H9 (cell line): ENCODE measurements at regions not wholly inside any gene's neighbourhood (a gene's known extent, or its start where the extent isn't known, plus 50 kb on each side); places are given as distances from the start of the nearest gene placed in this dataset.

Source experiments
- DNase-seq: peaks from one replicate; pipeline ENCODE4 v3.0.0-alpha.2; 2017
- H2AFZ ChIP-seq: one replicate; pipeline ENCODE4 v1.6.1; 2013; ENCODE audit warnings: mild to moderate bottlenecking, low read length, control low read depth, moderate library complexity
- H2AK5ac ChIP-seq: 2 replicates; pipeline ENCODE4 v1.6.1; 2013; ENCODE audit warnings: low read length, control low read depth, mixed read lengths; ENCODE audit not compliant: insufficient read length
- H2BK120ac ChIP-seq: one replicate; pipeline ENCODE4 v1.6.1; 2013; ENCODE audit warnings: low read depth, mild to moderate bottlenecking, low read length, control low read depth, inconsistent platforms; ENCODE audit not compliant: poor library complexity, severe bottlenecking
- H2BK12ac ChIP-seq: 2 replicates; pipeline ENCODE4 v1.6.1; 2013; ENCODE audit warnings: low read length, control low read depth, mixed read lengths, low read depth; ENCODE audit not compliant: insufficient read length
- H2BK15ac ChIP-seq: 2 replicates; pipeline ENCODE4 v1.6.1; 2013; ENCODE audit warnings: low read depth, low read length, control low read depth
- H2BK20ac ChIP-seq: one replicate; pipeline ENCODE4 v1.6.1; 2013; ENCODE audit warnings: low read depth, mild to moderate bottlenecking, low read length, control low read depth, inconsistent platforms; ENCODE audit not compliant: poor library complexity, severe bottlenecking
- H2BK5ac ChIP-seq: 2 replicates; pipeline ENCODE4 v1.6.1; 2013; ENCODE audit warnings: low read length, control low read depth, mixed read lengths; ENCODE audit not compliant: insufficient read length
- H3K14ac ChIP-seq: 2 replicates; pipeline ENCODE4 v1.6.1; 2013; ENCODE audit warnings: low read length, control low read depth; ENCODE audit not compliant: insufficient read depth
- H3K18ac ChIP-seq: 2 replicates; pipeline ENCODE4 v1.6.1; 2013; ENCODE audit warnings: low read depth, mild to moderate bottlenecking, mixed read lengths, low read length, control low read depth; ENCODE audit not compliant: insufficient read length
- H3K23ac ChIP-seq: 2 replicates; pipeline ENCODE4 v1.6.1; 2013; ENCODE audit warnings: low read length, control low read depth, mixed read lengths, low read depth; ENCODE audit not compliant: insufficient read length
- H3K23me2 ChIP-seq: 2 replicates; pipeline ENCODE4 v1.6.1; 2013; ENCODE audit warnings: low read depth, mild to moderate bottlenecking, mixed read lengths, low read length, control low read depth; ENCODE audit not compliant: insufficient read length, poor library complexity, severe bottlenecking
- H3K27ac ChIP-seq: 2 replicates; pipeline ENCODE4 v1.5.1; 2013; ENCODE audit warnings: low read length, control low read depth, mixed read lengths, low read depth; ENCODE audit not compliant: insufficient read length
- H3K27me3 ChIP-seq: 2 replicates; pipeline ENCODE4 v1.6.1; 2013; ENCODE audit warnings: low read length, control low read depth, inconsistent platforms; ENCODE audit not compliant: insufficient read depth
- H3K4ac ChIP-seq: 2 replicates; pipeline ENCODE4 v1.6.1; 2013; ENCODE audit warnings: low read depth, mild to moderate bottlenecking, control low read depth, inconsistent platforms, low read length, moderate library complexity
- H3K4me1 ChIP-seq: 2 replicates; pipeline ENCODE4 v1.6.1; 2013; ENCODE audit warnings: low read length, control low read depth, inconsistent platforms; ENCODE audit not compliant: insufficient read depth
- H3K4me2 ChIP-seq: 2 replicates; pipeline ENCODE4 v1.6.1; 2013; ENCODE audit warnings: low read length, control low read depth, mixed read lengths; ENCODE audit not compliant: insufficient read length, insufficient read depth
- H3K56ac ChIP-seq: 2 replicates; pipeline ENCODE4 v1.6.1; 2013; ENCODE audit warnings: low read depth, mild to moderate bottlenecking, mixed read lengths, low read length, control low read depth; ENCODE audit not compliant: insufficient read length
- H3K79me1 ChIP-seq: 2 replicates; pipeline ENCODE4 v1.6.1; 2013; ENCODE audit warnings: low read depth, mild to moderate bottlenecking, moderate library complexity, low read length, control low read depth, inconsistent platforms; ENCODE audit not compliant: insufficient read depth, poor library complexity, severe bottlenecking
- H3K79me2 ChIP-seq: 2 replicates; pipeline ENCODE4 v1.6.1; 2013; ENCODE audit warnings: low read length, control low read depth, inconsistent platforms; ENCODE audit not compliant: insufficient read depth
- H3K9ac ChIP-seq: 2 replicates; pipeline ENCODE4 v1.6.1; 2013; ENCODE audit warnings: low read length, control low read depth, mixed read lengths; ENCODE audit not compliant: insufficient read length; ENCODE audit errors: extremely low read depth
- H3K9me3 ChIP-seq: one replicate; pipeline ENCODE4 v1.6.1; 2013; ENCODE audit warnings: low read depth, low read length, inconsistent platforms; ENCODE audit not compliant: control insufficient read depth
- H3T11ph ChIP-seq: one replicate; pipeline ENCODE4 v1.6.1; 2013; ENCODE audit warnings: mild to moderate bottlenecking, low read length, control low read depth, inconsistent platforms
- H4K20me1 ChIP-seq: one replicate; pipeline ENCODE4 v1.6.1; 2013; ENCODE audit not compliant: control insufficient read depth, insufficient read length, insufficient read depth
- H4K5ac ChIP-seq: 2 replicates; pipeline ENCODE4 v1.6.1; 2013; ENCODE audit warnings: low read depth, mild to moderate bottlenecking, mixed read lengths, low read length, control low read depth; ENCODE audit not compliant: insufficient read length
- H4K8ac ChIP-seq: replicated peaks from 2 replicates; pipeline ENCODE4 v1.6.1; 2013; ENCODE audit warnings: low read length, control low read depth, mixed read lengths, low read depth; ENCODE audit not compliant: insufficient read length
- H4K91ac ChIP-seq: 2 replicates; pipeline ENCODE4 v1.6.1; 2013; ENCODE audit warnings: low read depth, mild to moderate bottlenecking, moderate library complexity, mixed read lengths, low read length, control low read depth; ENCODE audit not compliant: insufficient read length
- H3K27ac Mint-ChIP-seq, 3 experiments: 2 replicates in 2 of 3; 3 replicates in 1 of 3; pipeline ENCODE4 v1.8.0; 2020 to 2021; ENCODE audit warnings: mixed read lengths in 3 of 3, mild to moderate bottlenecking in 1 of 3, moderate library complexity in 1 of 3
- H3K27me3 Mint-ChIP-seq: 2 replicates; pipeline ENCODE4 v1.8.0; 2021; ENCODE audit warnings: low read depth, mild to moderate bottlenecking, moderate library complexity, mixed read lengths
- H3K36me3 Mint-ChIP-seq, 3 experiments: 2 replicates in 2 of 3; 3 replicates in 1 of 3; pipeline ENCODE4 v1.8.0; 2020 to 2021; ENCODE audit warnings: low read depth in 3 of 3, mixed read lengths in 3 of 3; ENCODE audit not compliant: insufficient read depth in 1 of 3
- H3K4me1 Mint-ChIP-seq, 2 experiments: 2 replicates each; pipeline ENCODE4 v1.8.0; 2020; ENCODE audit warnings: mixed read lengths in 2 of 2
- H3K4me3 Mint-ChIP-seq, 2 experiments: 2 replicates in 1 of 2; 3 replicates in 1 of 2; pipeline ENCODE4 v1.8.0; 2020 to 2021; ENCODE audit warnings: mild to moderate bottlenecking in 2 of 2, mixed read lengths in 2 of 2, moderate library complexity in 1 of 2
- H3K9me3 Mint-ChIP-seq, 2 experiments: 2 replicates in 1 of 2; 3 replicates in 1 of 2; pipeline ENCODE4 v1.8.0; 2020; ENCODE audit warnings: mild to moderate bottlenecking in 2 of 2, mixed read lengths in 2 of 2, moderate library complexity in 1 of 2
- CTCF ChIP-seq: fragments of 200-600 bp; sonication (generic); conservative IDR thresholded peaks from 3 replicates; pipeline ENCODE4 v1.8.0; 2021; ENCODE audit warnings: antibody characterized with exemption, mild to moderate bottlenecking
- WGBS: extraction: QIAGEN DNeasy Blood & Tissue Kit; methylation state at CpG from one replicate; pipeline ENCODE4 v1.1.7; 2013; ENCODE audit warnings: missing lambda C conversion rate, low lambda C conversion rate, mixed read lengths; ENCODE audit not compliant: insufficient read length; ENCODE audit errors: extremely low coverage; 5-methylcytosine and 5-hydroxymethylcytosine counted together

DNA sequence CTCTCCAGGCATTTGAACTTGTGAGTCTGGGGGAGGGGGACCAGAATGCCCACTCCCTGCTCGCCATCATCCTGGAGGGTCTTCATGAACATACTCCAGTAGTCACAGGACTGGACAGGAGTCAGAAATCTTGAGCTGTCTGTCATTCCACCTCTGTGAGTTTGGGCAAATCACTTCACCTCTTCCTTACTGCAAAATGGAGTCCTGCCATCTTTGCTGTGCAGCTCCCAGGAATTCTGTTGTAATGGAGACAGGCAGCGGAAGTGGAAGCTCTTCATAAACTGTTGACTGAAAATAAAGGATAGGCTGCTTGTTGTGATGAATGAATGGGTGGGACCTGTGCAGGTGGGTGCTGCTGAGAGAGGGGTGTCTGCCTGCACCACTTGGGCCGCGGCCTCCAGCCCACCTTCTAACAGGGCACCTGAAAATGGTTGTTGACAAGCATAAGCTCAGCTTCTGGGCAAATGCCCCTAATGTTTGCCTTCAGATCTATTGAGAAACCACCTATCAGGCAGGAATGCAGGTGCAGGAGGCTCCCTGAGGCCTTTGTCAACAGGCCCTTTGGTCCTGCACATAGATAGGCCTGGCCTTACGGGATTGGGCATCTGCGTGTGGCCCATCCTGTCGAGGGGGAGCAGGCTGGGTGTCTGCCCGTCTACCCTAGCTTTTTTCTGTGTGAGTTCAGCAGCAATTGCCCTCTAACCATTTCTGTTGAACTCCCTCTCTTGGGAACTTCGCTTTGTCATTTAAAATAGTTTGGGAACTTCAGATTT is 321.0 kb downstream of the RPS6KC1 start:
- no peaks in the 10 kb centered on the region for H3K27me3 ChIP-seq
- H4K91ac ChIP-seq, result no peak overlapping the region
- H2BK20ac ChIP-seq, result no peak overlapping the region
- H3K27ac Mint-ChIP-seq, result no peak overlapping the region; a peak in 2 of 7 replicates
- H3K4me1 ChIP-seq, result peaks cover 4% of the 10 kb centered on the region; the same call in 1 of the 2 replicates
- no peaks in the 10 kb centered on the region for H3K23me2 ChIP-seq
- peak; percentile 34 for DNase-seq
- peaks cover 26 to 30% of the 10 kb centered on the region in 2 experiments for H3K4me1 Mint-ChIP-seq
- no peak overlapping the region for H2BK120ac ChIP-seq
- H3K56ac ChIP-seq, result no peak overlapping the region
- no peak overlapping the region for H3K4me3 Mint-ChIP-seq
- H3K14ac ChIP-seq, result no peak overlapping the region
- H3K4ac ChIP-seq, result no peak overlapping the region
- no peaks in the 10 kb centered on the region for H3K79me1 ChIP-seq
- no peaks in the 10 kb centered on the region for H4K20me1 ChIP-seq
- H3K9me3 Mint-ChIP-seq, result no peaks in the 10 kb centered on the region
- no peak overlapping the region for H2AK5ac ChIP-seq
- no peak overlapping the region for H3T11ph ChIP-seq
- H4K5ac ChIP-seq, result no peak overlapping the region
- H3K4me2 ChIP-seq, result no peak overlapping the region
- H3K23ac ChIP-seq, result no peak overlapping the region
- no CpG with 5 or more reads among the region's 9 CpGs for WGBS
- H2BK12ac ChIP-seq, result no peak overlapping the region
- H3K18ac ChIP-seq, result no peak overlapping the region
- H2BK15ac ChIP-seq, result no peak overlapping the region
- H3K9ac ChIP-seq, result no peak overlapping the region
- H3K9me3 ChIP-seq, result no peaks in the 10 kb centered on the region
- H3K36me3 Mint-ChIP-seq, result no peaks in the 10 kb centered on the region
- H2BK5ac ChIP-seq, result no peak overlapping the region
- H4K8ac ChIP-seq, result no peak overlapping the region
- no peak overlapping the region for H3K27ac ChIP-seq
- H3K79me2 ChIP-seq, result no peaks in the 10 kb centered on the region
- TF ChIP-seq CTCF, result no peak
- H3K27me3 Mint-ChIP-seq, result no peaks in the 10 kb centered on the region
- H2AFZ ChIP-seq, result no peak overlapping the region
